Activated T-helper 9 cell treated with anti-CD3 and anti-CD28 coated beads, Interleukin-2, amount 50 U/mL, for 16 hours (primary cell): ENCODE measurements at regions not wholly inside any gene's neighbourhood (a gene's known extent, or its start where the extent isn't known, plus 50 kb on each side); places are given as distances from the start of the nearest gene placed in this dataset.

Source experiments
- DNase-seq: peaks from one replicate; pipeline ENCODE4 v3.0.0-alpha.2; 2020; ENCODE audit warnings: low read depth

DNA sequence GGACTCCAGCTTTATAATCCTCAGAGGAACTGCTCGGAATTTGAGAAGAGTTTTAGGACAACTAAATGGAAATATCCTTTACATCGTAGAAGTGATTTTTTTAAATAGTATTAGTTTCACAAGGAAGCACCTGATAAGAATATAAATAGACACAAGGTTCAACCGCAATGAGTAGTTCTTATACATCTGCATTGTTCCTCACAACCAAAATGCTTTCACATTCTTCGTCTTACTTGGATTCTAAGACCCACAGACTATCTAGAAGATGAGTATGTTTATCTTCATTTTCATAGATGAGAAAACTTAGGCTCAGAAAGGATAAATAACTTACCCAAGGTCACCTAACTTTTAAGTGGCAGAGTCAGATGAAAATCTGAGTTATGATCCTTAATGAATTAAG, 469.0 kb downstream of the GALC start:
- no peak for DNase-seq

DNA sequence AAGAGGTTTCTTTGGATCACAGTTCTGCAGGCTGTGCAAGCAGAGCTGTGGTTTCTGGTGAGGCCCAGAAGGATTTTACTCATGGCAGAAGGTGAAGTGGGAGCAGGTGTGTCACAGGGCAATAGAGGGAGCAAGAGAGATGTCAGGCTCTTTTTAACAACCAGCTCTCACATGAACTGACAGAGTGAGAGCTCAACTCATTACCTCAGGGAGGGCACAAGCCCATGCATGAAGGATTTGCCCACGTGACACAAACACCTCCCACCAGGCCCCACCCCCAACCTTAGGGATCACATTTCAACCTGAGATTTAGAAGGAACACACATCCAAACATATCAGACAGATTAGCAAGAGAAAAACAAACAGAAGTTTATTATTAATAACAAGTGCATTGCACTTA, 470.4 kb downstream of the GALC start:
- DNase-seq: no peak

DNA sequence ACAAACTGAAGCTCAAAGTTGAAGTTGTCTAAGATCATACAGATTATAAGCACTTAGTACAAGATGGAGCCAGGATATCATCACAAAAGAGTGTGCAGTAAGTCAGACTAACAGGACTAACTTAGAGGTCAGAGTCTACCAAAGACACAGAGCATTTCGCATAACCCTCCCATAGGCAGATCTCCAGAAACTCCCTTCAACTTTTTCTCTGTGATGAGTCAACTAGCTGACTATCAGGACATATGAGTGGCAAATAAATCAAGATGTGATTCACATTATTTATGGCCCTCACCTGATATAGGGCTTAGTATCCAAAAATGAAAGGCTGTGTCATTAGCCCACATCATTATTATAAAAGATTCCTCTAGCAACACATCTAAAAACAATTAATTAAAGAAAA, 484.6 kb downstream of the GALC start:
- no peak for DNase-seq

DNA sequence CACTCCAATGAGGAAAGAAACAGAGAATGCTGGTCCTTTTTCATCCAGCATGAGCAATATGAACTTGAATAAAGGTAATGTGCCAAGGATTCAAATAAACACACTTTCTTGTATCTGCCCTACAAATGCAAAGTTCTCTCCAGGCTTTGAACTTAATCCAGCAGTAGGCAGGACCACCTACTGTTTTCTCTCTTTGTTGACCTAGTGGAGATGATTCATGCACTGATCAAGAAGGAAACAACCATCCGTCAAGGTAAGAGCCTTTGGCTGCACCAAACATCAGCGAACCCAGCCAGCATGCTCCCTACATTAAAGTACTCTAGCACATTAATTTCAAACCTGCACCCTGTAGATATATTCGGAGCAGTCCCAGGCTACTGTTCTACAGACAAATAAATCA, 489.3 kb downstream of the GALC start:
- DNase-seq: no peak

DNA sequence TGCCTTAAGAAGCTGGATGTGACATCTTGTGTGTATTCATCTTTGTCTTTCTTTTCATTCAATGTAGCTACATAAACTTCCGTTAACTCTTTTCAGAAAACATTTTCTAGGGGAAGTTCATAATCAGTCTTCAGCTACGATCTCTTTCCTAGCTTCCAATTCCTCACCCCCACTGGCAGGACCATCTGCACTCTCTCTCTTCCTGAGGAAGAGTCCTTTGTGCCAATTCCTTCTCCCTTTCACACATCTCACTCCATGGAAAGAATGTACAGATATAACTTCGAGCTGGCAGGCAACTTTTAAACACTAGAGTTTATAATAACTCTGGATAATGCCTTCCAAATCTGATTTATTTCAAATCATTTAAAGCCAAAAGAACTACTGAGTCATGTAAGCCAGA, 495.7 kb downstream of the GALC start:
- no peak for DNase-seq

DNA sequence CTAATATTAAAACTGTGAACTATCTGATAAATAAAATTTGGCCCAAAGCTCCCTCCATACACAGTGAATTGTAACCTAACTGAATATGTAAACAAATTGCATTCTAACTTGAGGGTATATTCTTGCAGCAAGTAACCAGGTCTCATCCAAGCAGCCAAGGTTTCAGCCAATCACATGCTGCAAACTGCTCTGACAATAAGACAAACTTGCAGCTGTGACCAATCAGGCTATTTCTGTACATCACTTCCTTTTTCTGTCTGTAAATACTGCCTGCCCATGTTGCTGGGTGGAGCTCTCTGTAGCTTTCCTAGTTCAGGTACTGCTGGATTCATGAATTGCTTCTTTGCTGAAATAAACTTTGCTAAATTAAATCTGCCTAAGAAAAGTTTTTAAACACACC, 499.0 kb downstream of the GALC start:
- DNase-seq: no peak

DNA sequence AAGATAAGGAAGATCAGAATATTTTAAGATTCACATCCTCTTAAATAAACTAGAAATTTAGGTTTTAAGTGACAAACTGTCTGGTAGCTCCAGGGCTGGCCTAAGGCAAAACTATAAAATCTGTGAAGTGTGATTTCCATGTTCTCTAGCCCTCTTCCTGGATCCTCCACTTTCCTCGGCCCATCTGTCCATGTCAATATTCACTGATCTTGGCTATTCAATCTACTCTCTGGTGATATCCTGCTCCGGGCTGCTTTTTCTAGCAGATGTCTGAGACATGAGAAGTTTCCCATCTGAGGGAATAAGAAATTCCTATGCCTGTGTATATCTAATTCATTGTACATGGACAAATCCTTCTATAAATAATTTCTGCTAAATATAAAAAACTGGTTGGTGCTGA, 500.4 kb downstream of the GALC start:
- no peak for DNase-seq

DNA sequence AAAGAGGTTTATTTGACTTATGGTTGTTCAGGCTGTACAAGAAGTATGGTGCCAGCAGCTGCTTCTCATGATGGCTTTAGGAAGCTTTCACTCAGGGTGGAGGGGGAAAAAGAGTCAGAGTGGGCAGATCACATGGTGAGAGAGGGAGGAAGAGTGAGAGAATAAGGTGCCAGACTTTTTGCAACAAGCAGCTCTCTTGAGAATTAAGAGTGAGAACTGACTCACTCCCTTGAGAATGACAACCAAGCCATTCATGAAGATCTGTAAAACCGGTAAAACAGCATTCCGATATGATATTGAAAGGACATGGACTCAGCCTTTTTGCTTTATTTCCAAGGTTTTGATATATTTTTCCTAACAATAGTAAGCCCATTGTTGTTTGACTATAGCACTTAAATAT, 501.2 kb downstream of the GALC start:
- DNase-seq: no peak

DNA sequence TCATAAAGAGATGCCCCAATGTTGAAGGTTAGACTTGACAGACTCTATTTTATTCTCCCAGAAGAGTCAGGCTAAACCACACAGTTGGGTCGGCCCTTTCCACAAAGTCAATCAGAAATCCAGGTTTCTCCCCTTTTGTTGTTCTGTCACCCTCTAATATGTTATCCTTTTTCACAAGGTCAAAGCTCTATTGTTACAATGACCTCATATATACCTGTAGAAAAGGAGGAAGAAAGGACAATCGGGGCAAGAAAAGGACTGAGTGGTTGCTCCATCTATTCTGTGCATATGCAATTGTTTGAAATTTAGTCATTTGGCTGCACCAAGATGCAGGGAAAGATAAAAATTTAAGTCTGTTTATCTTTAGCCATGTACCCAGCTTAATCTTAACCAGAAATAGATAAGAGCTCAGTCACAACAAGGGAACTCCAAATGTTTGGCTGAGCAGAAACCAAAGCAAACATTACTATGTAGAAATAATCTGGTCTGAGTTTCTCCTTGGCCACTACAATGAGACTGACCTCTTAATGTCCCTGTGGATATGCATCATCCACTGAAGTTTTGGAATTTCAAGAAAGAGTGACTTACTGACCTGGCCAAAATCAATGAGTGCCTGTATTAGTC, 503.7 kb downstream of the GALC start:
- DNase-seq: no peak

DNA sequence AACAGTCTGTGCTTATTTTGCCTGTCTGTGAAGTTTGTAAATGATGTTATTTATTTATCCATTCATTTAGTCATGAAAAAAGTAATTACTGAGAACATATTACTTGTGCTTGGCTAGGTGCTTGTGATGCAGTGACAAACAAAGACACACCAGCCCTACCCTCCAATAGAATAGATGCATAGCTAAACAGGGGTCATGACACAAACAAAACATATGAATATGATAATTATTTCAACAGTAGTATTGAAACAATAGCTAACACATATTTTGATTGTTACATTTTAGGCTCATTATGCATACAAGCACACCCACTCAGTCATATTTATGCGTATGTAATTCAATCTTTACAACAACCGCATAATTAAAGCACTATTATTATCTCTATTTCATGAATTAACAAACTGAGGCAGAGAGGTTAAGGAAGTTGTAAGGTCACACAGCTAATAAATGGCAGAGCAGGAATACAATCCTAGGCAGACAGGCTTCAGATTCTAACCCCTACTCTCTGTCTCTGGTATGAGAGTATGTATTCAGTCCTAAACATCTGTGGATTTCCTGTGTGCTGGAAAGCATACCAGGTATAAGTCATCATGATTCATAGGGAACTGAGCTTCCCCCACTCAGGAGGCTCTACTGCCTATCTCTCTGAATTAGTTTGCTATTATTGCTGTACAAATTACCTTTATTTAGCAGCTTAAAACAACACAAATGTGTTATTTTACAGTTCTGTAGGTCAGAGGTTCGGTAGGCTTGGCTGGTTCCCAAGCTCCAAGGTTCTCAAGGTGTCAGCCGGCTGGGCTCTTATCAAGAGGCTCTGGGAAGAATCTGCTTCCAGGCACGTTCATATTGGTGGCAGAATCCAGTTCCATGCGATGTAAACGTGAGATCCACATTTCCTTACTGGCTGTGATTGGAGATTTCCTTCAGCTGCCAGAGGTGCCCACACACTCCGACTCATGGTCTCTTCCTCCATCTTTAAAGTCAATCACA, 509.4 kb downstream of the GALC start:
- DNase-seq: no peak

DNA sequence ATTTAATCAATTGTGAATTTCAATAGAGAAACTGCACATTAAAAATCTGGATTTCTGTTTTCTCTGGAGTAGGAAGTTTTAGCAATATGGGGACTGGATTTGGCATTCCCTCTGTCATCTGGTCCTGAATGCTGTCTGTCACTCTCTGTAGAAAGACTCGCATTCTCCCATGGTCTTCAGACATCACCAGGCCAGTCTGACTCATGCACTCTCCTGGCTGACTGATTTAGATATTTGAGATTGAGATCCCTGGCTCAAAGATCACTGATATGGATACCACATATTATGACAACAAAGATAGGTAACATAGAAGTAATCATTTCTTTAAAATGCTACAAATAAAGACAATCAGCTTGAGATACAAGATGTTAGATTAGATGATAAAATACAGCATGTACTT, 524.5 kb downstream of the GALC start:
- DNase-seq: no peak

DNA sequence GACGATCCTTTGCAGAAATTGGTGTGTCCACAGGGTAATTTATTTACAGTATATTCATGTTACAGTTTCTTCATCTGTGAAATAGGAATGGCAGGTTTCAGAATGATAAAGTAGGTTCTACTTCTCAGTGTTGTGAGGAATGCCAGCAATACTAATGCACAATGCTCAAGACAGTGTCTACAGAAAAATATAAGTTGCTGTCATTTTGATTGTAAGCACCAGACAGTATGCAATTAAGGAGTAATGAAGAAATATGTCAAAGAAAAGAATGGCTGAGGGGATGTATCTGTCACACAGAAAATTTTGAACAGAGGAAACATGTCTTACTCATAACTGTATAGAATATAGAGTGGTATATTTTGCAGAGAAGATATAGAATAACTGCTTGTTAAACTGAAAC, 525.4 kb downstream of the GALC start:
- no peak for DNase-seq

DNA sequence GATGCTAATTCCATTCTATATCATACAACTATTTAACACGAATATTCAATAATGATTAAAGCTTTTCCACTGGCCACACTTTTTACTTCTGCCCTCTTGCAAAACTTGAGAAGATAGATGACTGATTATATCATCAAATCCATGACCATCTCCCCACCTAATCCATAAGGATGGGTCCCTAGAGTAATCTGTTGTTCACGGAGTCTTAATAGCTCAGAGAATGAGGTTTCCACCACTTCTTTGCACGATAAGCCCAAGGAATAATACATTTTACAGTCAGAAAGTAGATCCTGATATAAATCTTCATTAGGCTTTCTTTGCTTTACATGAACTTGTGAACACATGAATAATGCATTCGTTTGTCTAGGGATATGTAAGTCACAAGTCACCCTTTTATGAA, 527.2 kb downstream of the GALC start:
- DNase-seq: no peak

DNA sequence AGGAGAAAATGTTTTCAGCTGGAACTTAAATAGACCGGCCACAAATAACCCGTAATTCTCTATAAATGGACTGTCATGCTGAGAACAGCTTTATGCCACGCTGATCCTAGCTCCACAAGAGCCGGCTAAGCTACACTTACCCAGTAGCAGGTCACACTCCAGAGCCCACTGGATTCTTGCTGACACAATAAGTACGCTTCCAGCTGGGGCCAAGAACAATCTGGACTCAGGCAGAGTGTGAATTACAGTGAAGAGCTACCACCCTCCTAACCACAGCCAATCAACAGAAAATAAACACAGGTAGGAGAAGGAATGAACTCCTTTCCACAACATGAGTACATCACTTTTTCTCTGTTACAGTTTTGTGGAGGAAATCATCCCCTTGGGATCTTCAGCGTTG, 531.3 kb downstream of the GALC start:
- no peak for DNase-seq

DNA sequence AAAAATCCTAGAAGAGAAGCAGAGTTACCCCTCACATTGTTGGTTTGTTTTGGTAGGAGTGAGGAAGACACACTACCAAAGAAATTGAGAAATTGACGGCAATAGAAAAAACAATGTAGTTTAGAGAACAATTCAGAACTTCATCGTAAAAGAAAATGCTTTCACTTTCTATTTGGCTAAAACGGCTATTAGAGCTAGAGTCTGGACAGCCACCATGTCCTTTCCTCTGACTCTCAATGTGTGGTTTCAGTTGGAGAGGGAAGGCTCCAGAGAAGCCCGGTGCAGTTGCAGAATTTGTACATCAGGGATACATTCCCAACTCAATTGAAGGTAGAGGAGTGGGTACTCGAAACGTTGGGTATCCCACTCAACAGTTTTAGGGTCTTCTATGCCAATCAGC, 535.3 kb downstream of the GALC start:
- DNase-seq: no peak

DNA sequence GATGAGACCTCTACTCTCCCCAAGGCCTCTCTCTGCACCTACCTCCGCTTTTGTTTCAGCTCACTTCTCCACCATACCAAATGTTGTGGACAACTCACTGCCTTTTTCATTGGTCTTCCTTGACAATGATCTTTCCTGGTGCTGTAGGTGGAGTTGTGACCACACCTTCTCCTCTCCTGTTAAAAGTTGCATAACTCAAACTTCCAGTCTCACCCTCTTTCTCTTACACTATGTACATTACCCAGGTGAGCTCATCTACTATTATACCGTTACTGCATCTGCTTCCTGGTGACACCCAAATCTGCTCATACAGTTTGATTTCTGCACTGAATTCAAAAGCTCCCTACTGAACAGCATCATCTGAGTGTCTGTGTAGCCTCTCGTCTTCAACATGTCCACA, 542.8 kb downstream of the GALC start:
- DNase-seq: no peak

DNA sequence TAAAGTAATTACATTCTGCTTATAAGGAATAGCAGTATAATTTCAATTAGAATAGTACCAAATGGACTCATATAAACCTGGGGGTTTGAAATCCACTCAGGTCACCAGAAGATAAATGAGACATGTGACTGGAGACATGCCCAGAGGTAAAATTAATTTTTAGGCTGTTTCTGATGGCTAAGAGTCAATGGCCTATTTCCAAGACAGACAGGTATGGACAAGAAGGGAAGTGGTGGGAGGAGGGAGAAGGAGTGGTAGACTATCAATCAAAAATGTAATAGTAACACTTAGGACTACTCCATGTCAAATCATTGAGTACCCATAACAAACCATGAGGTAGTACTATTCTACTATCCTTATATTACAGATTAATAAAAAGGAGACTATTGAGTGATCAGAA, 544.0 kb downstream of the GALC start:
- DNase-seq: no peak

DNA sequence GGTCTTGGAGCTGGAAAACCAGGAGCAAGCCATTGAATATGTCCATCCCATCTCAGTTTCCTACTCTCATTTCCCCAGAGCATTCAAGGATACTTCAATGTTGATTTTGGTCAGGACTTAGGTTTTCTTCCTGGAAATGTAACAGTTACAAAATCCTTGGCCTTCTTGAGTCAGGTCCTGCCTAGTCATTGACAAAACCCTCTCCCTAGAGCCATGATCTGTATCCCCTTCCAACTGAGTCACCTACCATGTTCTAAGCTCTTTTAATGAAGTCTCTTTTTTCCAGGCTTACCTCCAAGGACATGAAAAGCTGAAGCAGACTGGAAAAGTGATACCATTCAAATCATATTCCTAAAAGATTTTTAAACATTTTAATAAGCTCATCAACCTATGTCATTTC, 549.2 kb downstream of the GALC start:
- no peak for DNase-seq

DNA sequence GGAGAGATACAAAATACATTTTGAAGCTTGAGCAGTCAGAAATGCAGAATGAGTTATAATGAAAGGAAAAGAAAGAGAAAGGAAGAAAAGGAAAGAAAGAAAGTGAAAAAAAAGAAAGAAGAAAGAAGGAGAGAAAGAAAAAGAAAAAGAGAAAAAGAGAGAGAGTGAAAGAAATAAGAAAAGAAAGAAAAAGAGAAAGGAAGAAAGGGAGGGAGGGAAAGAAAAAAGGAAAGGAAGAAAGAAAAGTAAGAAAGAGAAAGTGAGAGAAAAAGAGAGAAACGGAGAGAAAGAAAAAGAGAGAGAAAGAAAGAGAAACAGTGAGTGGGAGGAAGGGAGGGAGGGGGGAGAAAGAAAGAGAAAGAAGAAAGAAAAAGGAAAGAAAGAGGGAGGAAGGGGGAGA, 549.9 kb downstream of the GALC start:
- DNase-seq: no peak

DNA sequence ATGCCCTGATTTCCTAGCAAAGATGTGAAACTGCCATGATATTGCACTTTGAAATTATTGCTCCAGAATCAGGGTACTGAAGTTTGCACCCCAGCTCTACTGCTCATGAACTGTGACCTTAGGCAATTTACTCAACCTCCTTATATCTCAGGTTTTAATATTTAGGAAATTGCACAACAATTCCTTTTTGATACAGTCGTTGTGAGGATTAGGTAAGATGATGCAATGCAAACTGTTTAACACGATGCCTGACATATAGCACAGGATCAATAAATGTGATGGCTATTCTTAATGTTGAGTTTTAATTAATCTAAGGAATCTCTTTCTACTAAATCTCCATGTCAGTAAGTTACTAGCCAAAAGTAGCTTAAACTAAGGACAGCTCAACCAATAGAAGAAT, 555.8 kb downstream of the GALC start:
- DNase-seq: no peak

DNA sequence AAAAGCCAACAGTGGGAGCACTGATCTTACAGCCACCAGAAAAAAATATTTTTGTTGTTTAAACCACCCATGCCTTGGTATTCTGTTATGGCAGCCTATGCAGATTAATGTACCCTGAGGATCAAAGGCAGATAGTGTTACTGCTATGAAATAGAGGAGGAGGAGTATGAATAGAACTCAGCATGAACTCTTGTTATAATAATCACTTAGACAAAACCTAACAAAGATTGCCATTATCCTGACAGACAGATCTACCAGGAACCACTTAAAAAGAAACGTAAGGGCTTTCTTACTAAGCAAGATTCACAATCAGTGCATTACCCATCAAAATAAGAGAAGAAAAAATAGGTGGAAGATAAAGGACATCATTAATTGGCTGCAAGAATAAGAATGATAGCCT, 558.3 kb downstream of the GALC start:
- no peak for DNase-seq

DNA sequence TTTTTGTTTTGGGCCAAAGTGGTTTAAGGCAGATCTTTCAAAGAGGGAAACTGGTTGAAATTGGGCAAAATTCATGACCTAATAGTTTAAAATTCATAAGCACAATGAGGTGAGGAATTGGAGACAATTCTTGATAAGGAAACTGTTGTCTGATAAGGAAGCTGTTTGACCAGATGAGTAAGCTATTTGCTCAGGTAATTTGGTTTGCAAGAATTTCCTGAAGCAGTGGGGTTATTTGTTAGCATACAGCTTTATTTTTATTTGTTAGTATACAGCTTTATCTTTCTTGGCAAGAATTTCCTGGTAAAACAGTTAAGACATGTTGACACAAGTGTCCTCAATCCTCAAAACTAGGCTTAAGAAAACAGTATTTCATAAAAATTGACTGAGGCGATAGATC, 559.0 kb downstream of the GALC start:
- no peak for DNase-seq

DNA sequence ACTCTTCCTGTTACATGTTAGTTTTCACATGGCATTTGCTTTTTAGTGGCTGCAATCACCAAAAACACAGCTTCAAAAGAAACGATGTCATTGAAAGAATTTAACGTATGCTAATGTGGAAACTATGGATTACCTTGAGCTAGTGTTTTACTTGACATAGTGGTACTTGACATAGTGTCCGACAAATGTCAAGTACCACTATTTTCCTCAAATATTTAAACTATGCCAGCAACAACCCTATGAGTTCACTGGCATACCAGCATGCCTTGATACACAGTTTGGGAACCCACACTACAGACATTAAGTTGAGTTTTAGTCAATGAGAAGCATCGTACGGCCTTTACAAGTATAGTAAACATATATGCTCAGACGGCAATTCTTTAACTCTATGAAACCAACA, 560.3 kb downstream of the GALC start:
- DNase-seq: no peak

DNA sequence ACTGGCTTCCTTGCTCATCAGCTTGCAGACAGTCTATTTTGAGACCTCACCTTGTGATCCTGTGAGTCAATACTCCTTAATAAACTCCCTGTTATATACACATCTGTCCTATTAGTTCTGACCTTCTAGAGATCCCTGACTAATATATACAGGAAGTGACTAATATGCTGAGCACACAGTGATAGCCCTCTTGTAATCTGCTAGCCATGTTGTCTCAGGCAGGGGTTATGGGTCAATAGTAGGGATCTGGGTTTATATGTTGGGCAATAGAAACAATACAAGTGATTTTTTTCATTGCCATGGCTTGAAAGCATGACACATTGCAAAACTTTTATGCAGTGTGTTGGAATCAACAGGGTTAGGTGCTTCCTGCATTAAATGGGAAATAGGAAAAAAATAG, 562.2 kb downstream of the GALC start:
- DNase-seq: no peak
